ENCODE measurements at regions not wholly inside any gene's neighbourhood (a gene's known extent, or its start where the extent isn't known, plus 50 kb on each side); places are given as distances from the start of the nearest gene placed in this dataset.

- Histone ChIP-seq H3K36me3 (ENCODE audit: control insufficient read depth, low read length) (no peaks in the 10 kb centered on the region), H3K27ac (ENCODE audit: low read depth, low read length) (no peak overlapping the region), H3K4me1 (ENCODE audit: control insufficient read depth, low read length) (no peaks in the 10 kb centered on the region), H3F3A (ENCODE audit: control insufficient read depth, insufficient read depth) (no peaks in the 10 kb centered on the region), H3K79me2 (ENCODE audit: control insufficient read depth, low read length) (no peaks in the 10 kb centered on the region), H4K20me1 (ENCODE audit: control insufficient read depth, insufficient read depth, low read depth, low read length) (no peaks in the 10 kb centered on the region), H3K9me3 (ENCODE audit: control insufficient read depth, insufficient read depth, low read length) (no peaks in the 10 kb centered on the region), H3K4me3 (ENCODE audit: low read length) (no peak overlapping the region), H3K27me3 (ENCODE audit: control insufficient read depth, low read length) (no peaks in the 10 kb centered on the region), H3K4me2 (ENCODE audit: low read length) (no peak overlapping the region), H3K9me2 (replicated peaks; ENCODE audit: control insufficient read depth, low read length) (no peaks in the 10 kb centered on the region)
- TF ChIP-seq EZH2phosphoT487 (IDR thresholded peaks at IDR 0.05; ENCODE audit: borderline replicate concordance, low read length) = no peak
- TF ChIP-seq, protein P1, sequence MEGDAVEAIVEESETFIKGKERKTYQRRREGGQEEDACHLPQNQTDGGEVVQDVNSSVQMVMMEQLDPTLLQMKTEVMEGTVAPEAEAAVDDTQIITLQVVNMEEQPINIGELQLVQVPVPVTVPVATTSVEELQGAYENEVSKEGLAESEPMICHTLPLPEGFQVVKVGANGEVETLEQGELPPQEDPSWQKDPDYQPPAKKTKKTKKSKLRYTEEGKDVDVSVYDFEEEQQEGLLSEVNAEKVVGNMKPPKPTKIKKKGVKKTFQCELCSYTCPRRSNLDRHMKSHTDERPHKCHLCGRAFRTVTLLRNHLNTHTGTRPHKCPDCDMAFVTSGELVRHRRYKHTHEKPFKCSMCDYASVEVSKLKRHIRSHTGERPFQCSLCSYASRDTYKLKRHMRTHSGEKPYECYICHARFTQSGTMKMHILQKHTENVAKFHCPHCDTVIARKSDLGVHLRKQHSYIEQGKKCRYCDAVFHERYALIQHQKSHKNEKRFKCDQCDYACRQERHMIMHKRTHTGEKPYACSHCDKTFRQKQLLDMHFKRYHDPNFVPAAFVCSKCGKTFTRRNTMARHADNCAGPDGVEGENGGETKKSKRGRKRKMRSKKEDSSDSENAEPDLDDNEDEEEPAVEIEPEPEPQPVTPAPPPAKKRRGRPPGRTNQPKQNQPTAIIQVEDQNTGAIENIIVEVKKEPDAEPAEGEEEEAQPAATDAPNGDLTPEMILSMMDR (IDR thresholded peaks at IDR 0.05; ENCODE audit: low read depth, low read length, poor library complexity, severe bottlenecking) = no peak
Measured at GRCh38 chr10:129416956-129417765, 49.9 kb upstream of the MGMT start.

All from DOHH2 (cell line).